Transverse colon (tissue), 4 donors: ENCODE measurements at regions not wholly inside any gene's neighbourhood (a gene's known extent, or its start where the extent isn't known, plus 50 kb on each side); places are given as distances from the start of the nearest gene placed in this dataset.

Experiments
- EP300 ChIP-seq: sonication (generic); formaldehyde crosslinking; IDR thresholded peaks from one replicate; pipeline ENCODE4 v1.6.1; 2017; ENCODE audit warnings: antibody characterized with exemption, low read depth
- POLR2A ChIP-seq: fragments of 450-650 bp; IDR thresholded peaks from one replicate; pipeline ENCODE4 v1.6.1; 2016; ENCODE audit warnings: antibody characterized with exemption, mild to moderate bottlenecking, moderate library complexity
- POLR2AphosphoS5 ChIP-seq, 3 donors: sonication (generic); formaldehyde crosslinking; IDR thresholded peaks; one replicate each; pipeline ENCODE4 v1.6.1; 2016; ENCODE audit warnings: antibody characterized with exemption in 3 of 3
- TF ChIP-seq, protein P1 (sequence below), 5 experiments: fragments of 200-600 bp in 3 of 5; fragments of 450-650 bp in 2 of 5; sonication (generic) in 3 of 5; IDR thresholded peaks; 1 replicate in 2 of 5; 2 replicates in 3 of 5; pipeline ENCODE4 v1.5.1; 2016 to 2017; ENCODE audit warnings: antibody characterized with exemption in 5 of 5, inconsistent platforms in 3 of 5, mild to moderate bottlenecking in 2 of 5, moderate library complexity in 1 of 5

DNA sequence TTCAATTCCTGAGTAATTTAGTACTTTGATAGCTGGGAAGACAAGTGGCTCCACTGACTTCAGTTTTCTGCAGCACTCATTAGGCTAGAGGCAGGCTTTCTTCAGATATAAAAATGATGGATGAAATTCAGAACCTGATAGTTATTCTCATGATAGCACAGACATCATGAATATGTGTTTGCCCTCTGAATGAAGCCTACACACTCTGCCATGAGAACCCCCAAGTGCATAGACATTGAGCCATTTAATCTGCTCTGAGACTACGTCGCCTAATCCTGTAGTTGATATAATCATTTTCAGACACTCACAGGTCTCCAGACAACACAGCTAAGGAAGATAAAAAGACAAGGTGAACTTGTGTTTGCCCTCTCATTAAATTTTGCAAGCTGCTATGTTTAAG is 566.1 kb downstream of the AMY1C start:
- no peak for TF ChIP-seq POLR2AphosphoS5 (IDR thresholded peaks at IDR 0.05)
- TF ChIP-seq, protein P1, sequence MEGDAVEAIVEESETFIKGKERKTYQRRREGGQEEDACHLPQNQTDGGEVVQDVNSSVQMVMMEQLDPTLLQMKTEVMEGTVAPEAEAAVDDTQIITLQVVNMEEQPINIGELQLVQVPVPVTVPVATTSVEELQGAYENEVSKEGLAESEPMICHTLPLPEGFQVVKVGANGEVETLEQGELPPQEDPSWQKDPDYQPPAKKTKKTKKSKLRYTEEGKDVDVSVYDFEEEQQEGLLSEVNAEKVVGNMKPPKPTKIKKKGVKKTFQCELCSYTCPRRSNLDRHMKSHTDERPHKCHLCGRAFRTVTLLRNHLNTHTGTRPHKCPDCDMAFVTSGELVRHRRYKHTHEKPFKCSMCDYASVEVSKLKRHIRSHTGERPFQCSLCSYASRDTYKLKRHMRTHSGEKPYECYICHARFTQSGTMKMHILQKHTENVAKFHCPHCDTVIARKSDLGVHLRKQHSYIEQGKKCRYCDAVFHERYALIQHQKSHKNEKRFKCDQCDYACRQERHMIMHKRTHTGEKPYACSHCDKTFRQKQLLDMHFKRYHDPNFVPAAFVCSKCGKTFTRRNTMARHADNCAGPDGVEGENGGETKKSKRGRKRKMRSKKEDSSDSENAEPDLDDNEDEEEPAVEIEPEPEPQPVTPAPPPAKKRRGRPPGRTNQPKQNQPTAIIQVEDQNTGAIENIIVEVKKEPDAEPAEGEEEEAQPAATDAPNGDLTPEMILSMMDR (IDR thresholded peaks at IDR 0.05): no peak
- TF ChIP-seq EP300: no peak
- TF ChIP-seq POLR2A: no peak
